ENCODE measurements at regions not wholly inside any gene's neighbourhood (a gene's known extent, or its start where the extent isn't known, plus 50 kb on each side); places are given as distances from the start of the nearest gene placed in this dataset.

- no peak for TF ChIP-seq POLR2A (IDR thresholded peaks at IDR 0.05; ENCODE audit: borderline replicate concordance, extremely low read depth, insufficient read depth, insufficient read length)
- no peak for TF ChIP-seq MAX (IDR thresholded peaks at IDR 0.05)
- TF ChIP-seq CTCF (IDR thresholded peaks at IDR 0.05 in 2 of 3, conservative IDR thresholded peaks at IDR 0.05 in 1 of 3; ENCODE audit: borderline replicate concordance in 1 of 3, insufficient read depth in 1 of 3, low read depth in 2 of 3, low read length in 2 of 3), result no peak
- TF ChIP-seq EZH2 (IDR thresholded peaks at IDR 0.05), result no peak
- no peak for TF ChIP-seq YY1 (IDR thresholded peaks at IDR 0.05; ENCODE audit: extremely low read depth, insufficient replicate concordance, low read depth, low read length)
- TF ChIP-seq POLR2AphosphoS5 (IDR thresholded peaks at IDR 0.05; ENCODE audit: low read depth, low read length), result no peak
- no peak for TF ChIP-seq EGR1 (IDR thresholded peaks at IDR 0.05; ENCODE audit: low read depth)
- no peak for TF ChIP-seq RAD21 (IDR thresholded peaks at IDR 0.05; ENCODE audit: low read depth)
- no peak for TF ChIP-seq SP1 (IDR thresholded peaks at IDR 0.05; ENCODE audit: low read depth)
- no peak for TF ChIP-seq ELF1 (IDR thresholded peaks at IDR 0.05; ENCODE audit: borderline replicate concordance, low read depth)
- no peak for TF ChIP-seq CEBPB (IDR thresholded peaks at IDR 0.05; ENCODE audit: low read depth)
- TF ChIP-seq ATF3 (IDR thresholded peaks at IDR 0.05), result no peak
- TF ChIP-seq, protein P1, sequence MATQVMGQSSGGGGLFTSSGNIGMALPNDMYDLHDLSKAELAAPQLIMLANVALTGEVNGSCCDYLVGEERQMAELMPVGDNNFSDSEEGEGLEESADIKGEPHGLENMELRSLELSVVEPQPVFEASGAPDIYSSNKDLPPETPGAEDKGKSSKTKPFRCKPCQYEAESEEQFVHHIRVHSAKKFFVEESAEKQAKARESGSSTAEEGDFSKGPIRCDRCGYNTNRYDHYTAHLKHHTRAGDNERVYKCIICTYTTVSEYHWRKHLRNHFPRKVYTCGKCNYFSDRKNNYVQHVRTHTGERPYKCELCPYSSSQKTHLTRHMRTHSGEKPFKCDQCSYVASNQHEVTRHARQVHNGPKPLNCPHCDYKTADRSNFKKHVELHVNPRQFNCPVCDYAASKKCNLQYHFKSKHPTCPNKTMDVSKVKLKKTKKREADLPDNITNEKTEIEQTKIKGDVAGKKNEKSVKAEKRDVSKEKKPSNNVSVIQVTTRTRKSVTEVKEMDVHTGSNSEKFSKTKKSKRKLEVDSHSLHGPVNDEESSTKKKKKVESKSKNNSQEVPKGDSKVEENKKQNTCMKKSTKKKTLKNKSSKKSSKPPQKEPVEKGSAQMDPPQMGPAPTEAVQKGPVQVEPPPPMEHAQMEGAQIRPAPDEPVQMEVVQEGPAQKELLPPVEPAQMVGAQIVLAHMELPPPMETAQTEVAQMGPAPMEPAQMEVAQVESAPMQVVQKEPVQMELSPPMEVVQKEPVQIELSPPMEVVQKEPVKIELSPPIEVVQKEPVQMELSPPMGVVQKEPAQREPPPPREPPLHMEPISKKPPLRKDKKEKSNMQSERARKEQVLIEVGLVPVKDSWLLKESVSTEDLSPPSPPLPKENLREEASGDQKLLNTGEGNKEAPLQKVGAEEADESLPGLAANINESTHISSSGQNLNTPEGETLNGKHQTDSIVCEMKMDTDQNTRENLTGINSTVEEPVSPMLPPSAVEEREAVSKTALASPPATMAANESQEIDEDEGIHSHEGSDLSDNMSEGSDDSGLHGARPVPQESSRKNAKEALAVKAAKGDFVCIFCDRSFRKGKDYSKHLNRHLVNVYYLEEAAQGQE (IDR thresholded peaks at IDR 0.05; ENCODE audit: low read depth), result no peak
Observed at GRCh38 chr5:100424017-100424416, 111.2 kb upstream of the FAM174A start.
